HG03354 (cell line): ENCODE measurements at regions not wholly inside any gene's neighbourhood (a gene's known extent, or its start where the extent isn't known, plus 50 kb on each side); places are given as distances from the start of the nearest gene placed in this dataset.
"Not testable (repeated sequence)": the region's sequence is repeated elsewhere in the genome, so short reads cannot be mapped to it uniquely, and the experiment has no call there.

Experiments used
- ATAC-seq: cut with Tn5 transposase; IDR thresholded peaks from one replicate; pipeline ENCODE4 v1.9.1; 2021; ENCODE audit warnings: mild to moderate bottlenecking; ENCODE audit not compliant: unreplicated experiment, poor library complexity, severe bottlenecking

DNA sequence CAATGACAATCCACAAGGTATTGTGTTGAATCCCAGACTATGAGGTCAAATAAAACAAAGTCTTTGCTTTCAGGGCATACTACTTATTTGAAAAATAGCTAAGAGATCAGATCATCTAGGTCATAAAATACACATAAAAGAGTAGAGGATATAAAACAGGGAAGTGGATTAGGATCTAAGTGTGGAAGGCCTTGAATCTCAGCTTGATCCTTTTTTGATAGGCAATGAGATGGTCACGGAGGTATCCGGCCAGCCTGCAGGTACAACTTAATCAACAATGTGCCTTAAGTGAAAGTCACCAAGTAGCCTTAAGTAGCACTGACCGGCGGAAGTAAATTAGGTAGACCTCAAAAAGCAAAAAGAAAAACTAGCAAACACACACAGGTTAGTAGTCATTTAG lies 901.7 kb downstream of the KCNJ2 start:
- ATAC-seq, result no peak

DNA sequence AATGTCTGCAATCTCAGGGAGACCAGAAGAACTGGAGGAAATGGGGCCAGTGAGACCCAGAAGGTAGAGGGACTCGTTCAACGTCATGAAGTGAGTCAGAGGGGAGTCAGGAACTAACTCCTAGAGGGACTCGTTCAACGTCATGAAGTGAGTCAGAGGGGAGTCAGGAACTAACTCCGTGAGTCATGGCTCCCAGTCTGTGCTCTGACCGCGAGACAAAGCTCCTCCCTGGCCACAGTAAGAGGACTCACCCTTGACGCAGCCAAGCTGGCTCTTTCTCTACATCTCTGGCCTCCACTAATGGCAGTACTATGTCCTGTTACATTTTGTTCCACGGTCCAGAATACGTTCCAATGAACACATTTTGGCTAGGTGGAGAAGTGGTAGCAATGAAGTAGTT lies 902.5 kb downstream of the KCNJ2 start:
- no peak for ATAC-seq

DNA sequence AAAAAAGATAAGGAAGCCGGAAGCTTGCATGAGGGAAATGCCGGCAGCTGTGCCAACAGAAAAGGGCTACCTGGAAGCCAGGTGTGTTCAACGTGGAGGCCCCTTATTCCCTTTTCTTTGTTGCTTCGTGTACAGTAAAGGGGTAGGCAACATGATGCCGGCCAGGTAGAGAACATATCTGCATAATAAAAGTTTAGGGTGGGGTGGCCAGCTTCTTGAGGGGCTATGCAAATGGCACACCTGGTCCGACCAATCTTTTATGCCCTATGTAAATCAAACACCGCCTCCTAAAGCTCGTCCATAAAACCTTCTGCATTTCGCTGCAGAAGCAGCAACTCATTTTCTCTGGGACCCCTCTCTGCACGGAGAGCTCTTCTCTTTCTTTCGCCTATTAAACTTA lies 911.6 kb downstream of the KCNJ2 start:
- no peak for ATAC-seq

DNA sequence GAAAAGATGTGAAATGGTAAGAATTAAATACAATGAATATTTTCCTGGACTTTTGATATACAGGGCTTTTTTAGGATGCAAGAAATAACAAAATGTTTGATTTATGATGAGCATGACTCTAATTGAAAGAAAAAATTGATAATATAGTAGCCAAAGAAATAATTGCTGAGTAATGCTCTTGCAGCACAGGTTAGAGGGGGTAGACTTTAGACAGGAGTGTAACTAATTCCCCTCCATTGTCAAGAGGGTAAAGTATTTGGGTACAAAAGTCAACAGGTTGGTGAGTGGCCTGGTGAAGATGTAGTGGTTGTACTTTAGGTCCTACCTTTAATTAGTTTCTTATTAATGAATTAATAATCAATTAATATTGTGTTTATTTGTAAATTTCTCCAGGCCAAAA lies 912.3 kb downstream of the KCNJ2 start:
- ATAC-seq, result no peak

DNA sequence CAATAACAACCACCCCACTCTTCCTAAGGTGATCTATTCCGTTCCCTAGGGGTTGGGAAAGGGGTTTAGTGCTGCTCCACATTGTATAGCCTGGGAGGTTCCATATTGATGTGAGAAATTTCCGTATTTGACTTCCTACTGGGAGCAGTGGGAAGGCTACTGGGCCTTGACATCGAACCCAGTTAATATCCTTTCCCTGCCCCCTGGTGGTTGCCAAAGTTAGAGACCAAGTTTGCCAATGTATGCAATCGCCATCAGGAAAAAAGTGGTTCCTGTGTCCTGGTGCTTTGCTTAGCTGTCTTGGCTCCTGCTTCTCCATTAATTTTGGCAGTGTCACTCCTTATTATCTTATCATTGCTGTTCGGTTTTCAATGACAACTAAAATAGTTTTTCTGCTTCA lies 914.9 kb downstream of the KCNJ2 start:
- ATAC-seq, result no peak

DNA sequence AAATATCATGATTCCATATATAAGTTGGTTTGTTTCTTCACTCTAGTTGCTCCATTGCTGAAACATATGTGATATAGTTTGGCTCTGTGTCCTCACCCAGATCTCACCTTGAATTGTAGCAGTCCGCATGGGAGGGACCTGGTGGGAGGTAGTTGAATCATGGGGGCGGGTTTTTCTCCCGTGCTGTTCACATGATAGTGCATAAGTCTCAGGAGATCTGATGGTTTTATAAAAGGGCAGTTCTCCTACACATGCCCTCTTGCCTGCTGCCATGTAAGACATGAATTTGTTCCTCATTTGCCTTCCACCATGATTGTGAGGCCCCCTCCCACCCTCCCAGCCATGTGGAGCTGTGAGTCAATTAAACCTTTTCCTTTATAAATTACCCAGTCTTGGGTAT lies 915.5 kb downstream of the KCNJ2 start:
- no peak for ATAC-seq

DNA sequence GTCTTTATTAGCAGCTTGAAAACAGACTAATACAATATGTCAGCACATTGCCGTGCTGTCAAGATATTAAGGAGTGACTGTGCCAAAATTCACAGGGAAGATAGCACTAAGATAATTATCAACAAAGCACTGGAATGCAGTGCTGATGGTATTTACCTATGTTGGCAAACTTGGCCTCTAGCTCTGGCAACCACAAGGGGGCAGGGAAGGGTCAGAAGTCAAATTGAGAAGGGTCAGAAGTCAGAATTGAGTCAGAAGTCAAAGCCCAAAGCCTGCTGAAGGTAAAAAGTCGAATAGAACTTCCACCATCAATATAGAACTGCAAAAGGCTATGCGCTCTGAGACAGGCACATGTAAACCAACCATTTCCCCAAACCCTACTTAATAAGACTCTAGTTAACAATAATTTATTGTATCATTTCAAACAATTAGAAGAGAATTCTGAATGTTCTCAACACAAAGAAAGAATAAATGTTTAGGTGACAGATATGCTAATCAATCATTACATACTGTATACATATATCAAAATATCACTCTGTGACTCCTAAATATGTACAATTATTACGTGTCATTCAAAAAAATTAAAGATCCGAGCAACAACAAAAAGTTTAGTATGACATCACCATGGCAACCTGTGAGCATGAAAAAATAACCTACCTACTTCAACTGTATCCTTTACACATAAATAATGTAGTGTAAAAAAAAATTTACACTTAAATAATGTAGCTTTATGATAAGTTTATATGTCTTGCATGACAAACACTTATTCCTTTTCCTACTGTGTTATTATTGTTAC lies 916.1 kb downstream of the KCNJ2 start:
- no peak for ATAC-seq

DNA sequence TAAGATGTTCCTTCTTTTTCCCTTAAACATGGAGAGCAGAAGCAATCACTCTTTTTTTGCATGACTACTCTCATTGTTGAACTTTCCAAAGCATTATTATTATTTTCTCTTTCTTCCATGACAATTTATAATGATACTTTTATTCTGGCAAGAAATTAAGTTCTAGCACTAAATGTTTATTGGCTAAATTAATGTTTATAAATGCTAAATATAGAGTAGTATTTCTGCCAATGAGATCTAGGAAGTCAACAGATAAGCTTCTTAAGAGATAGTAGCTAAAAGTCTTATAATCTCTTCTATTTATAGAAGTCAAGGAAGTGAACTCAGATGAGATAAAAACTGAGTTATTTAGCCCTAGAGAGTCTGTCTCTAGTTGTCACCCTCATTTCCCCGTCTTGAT lies 920.1 kb downstream of the KCNJ2 start:
- no peak for ATAC-seq

DNA sequence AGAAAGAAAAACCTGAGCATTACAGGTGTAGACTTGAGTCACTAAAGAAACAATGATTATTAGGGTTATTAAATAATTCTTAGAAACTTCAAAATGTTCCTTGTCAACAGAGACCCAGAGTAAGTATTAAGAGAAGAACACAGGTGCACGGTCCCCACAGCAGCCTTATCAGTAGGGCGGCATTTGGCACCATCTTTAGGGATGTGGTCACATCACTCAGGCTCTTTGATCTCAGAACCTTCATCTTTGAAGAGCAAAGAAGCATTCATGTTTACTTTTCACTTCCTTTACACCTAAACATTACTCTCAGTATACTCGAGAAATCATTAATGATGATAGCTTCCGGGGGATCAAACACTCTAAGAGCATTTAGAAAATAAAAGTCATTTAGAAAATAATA lies 928.7 kb downstream of the KCNJ2 start:
- no peak for ATAC-seq

DNA sequence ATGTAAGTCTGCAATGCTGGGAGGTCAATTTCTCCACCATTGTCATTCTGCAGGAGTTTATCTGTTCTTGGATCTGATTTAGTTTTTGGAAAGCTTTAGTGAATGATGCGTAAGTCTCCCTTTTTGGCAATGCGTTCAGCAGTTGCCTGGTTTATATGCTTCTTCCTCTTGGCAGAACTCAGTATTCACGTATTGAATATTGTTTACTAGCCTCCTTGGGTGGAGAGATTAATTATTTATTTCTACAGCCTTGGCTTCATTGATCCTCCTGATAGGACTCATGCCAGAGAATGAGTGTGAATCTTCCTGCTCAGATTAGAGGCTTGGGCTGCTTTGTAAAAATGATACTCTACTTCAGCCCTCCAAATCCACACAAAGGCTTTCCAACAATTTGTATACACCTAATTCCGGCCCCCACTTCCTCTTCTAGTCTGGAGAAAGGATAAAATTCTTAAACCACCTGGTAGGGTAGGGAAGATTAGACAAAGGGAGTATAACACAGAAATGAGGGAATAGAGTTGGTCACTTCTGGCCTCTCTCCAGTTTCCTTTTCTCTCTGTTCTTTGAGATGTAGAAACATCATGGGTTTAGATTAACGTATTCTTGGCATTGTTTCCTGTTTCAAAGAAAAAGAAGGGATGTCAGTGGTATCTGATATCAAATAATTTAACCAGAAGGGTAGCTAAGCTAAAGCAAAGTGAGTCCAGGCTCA lies 929.8 kb downstream of the KCNJ2 start:
- ATAC-seq, result no peak

DNA sequence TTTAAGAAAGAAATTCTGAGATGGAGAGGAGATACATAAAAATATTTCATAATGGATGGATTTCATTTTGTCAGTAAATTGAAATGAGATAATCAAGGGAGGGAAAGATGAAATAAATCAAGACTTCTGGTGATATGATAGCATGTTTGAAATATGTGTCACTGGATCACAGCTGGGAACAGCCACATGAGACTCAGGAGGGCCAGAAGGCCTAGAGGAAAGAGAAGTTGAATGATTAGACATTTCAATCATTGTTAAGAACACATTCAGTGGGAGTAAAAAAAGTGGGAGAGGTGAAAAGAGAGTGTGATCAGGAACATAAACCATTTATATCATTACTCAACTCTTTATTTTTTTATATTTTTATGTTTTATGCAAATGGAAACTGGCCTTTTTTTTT lies 933.4 kb downstream of the KCNJ2 start:
- ATAC-seq, result no peak

DNA sequence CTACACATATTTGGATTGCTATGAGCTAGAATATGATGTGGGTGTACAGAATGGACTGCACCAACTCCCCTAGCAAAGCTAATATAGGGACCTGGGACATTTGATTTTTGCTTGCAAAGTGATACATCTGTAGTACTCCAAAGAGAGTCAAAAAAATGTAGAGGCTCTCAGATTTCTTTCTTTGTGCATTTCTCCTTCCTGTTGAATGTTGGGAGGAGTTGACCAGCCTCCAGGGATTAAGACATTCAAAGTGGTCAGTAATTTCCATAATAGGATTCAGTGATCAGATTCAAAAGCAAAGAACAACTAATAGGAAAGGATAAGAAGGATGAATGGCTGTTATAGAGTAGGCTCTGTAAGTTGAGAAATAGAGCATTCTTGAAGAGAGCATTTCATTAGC lies 934.9 kb downstream of the KCNJ2 start:
- no peak for ATAC-seq

DNA sequence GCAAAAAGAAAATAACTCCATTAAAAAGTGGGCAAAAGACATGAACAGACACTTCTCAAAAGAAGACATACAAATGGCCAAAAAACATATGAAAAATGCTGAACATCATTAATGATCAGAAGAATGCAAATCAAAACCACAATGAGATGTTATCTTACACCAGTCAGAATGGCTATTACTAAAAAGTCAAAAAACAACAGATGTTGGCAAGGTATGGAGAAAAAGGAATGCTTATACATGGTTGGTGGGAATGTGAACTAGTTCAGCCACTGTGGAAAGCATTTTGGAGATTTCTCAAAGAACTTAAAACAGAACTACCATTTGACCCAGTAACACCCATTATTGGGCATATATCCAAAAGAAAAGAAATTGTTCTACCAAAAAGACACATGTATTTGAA lies 936.7 kb downstream of the KCNJ2 start:
- not testable (repeated sequence) for ATAC-seq

DNA sequence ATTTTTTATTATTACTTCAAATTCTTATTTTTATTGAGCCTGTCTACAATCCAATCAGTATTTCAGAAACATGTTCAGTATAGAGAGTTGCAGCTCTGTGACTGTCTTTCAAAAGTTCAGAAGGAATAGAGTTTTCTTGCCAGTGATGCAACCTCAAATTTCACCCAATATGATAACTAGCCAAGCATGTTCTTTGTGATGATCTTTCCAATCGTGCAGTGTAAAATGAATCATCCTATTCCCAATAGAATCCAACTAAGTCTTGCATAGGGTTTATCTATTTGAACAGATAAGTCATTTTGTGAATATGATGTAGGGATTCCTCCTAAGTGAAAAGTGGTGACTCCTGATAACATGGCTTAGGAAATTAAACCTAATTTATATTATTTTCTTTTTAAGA lies 937.8 kb downstream of the KCNJ2 start:
- no peak for ATAC-seq

DNA sequence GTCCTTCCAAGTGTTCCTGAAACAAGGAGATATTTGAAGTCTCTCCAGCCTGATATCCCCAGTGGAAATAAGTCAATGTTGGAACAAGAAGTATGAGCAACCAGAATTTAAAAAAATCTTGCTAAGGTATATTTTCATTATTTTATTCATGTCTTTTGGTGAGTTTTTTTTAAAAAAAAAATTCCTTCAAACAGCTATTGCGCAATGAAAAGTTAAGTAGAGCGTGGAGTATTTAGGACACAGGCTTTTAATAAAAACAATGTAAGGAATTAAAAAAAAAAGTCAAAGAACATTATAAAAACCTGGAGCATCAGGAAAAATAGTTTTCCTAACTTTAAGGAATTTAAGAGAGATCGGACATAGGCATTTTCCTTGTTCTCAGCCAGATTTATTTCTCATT lies 940.4 kb downstream of the KCNJ2 start:
- no peak for ATAC-seq

DNA sequence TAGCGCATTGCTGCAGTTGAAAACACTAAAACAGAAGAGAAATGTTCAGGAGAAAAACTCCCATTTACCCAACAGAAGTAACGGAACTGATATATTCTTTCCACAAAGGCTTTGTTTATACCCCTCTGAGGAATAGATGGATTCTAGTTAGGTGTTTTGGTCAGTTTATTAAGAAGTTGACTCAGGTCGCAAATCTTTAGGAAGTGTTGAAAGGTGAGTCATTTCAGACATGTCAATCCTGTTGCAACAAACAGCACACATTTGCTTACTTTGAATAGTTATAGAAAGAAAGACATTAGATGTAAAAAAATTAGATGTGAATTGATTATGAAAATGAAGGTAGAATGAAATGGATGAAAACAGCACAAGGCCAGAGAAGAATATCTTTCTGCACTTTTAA lies 941.0 kb downstream of the KCNJ2 start:
- no peak for ATAC-seq

DNA sequence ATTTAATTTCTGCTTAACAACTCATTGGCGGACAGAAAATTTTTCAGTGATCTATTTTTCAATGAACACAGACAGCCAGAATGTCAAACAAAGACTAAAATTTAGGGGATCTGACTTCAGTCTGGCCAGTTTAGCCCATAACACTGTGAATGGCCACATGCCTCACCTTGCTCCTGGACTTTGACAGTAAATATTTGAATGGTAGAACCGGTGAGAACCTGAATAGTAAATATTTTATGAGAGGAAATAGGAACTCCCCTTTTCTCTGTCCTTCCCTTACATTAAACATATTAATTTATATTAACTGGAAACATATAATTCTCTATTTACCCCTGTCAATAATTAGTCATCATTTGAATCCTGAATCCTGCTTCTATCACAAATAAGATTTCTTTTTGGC lies 942.1 kb downstream of the KCNJ2 start:
- ATAC-seq, result no peak

DNA sequence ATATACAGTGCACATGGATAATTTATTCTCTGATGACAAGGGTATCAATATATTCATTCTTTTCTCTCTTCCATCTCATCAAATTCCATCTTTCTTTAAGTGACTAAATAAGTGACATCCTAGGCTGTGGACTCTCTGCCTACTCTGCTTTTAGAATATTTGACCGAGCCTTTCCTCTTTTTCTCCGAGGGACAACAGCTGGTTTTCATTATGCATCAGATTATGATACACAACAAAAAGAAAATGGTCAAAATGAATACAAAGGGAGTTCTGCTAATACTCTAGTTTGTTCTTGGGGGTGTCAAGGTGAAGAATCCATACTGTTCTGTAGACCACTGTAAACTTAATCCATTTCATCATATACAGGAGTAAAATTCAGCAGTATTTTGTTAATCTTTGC lies 942.6 kb downstream of the KCNJ2 start:
- ATAC-seq, result no peak

DNA sequence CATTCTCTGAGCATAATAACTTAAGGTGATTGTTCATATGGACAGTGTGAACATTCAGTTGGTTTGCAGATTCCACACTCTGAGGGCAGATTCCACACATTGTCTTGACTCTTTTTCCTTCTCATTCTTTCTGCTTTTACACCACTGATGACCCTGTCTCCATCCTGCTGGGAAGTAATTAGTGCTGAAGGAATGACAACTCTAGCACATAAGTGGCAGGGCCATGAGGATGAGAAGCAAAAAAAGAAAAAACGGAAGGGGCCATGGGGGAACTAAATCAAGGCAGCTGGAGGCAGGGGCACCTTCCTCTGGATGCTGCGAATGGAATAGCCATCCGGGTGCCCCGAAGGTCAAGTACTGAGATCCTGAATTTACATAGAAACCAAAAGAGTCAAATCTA lies 944.0 kb downstream of the KCNJ2 start:
- ATAC-seq, result no peak

DNA sequence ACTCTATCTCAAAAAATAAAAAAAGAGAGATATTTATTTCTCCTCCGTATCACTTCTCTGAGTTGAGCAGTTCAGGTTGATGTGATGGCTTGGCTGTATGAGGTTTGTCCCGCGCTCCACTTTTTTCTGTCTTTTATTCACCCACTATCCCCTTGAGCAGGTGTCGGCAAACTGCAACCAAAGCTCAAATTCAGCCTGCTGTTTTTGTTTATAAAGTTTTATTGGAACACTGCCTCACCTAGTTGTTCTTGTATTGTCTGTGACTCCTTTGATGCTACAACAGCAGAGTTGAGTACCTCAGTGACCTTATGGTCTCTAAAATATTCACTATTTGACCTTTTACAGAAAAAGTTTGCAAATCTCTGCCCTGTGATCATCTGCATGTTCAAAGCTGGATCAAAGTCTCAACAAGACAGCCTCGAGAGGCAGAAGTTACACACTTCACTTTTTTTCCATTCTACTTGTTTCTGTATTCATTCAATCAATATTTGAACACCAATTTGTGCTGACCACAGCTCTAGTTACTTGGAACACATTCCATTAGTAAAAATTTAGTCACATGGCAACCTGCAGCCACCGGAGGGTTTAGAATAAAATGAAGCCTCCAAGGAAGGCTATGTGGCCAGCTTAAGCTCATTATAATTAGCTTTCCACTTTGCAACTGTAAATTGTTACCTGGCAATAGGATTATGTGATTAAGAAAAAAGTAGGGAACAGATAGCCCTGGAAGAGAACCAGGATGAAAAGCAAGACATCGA lies 945.8 kb downstream of the KCNJ2 start:
- no peak for ATAC-seq

DNA sequence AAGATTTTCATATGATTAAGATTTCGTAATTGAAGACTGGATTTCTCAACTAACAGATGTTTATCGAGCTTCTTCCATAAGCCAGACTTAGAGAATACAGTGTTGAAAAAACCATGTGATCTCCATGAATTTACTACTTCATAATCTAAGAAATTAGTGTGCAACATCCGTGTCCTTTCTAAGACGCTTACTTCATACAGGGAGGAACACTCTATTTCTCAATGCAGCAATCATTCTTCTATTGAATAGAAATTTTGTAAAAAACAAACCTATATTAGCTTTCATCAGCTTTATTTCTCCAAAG lies 946.3 kb downstream of the KCNJ2 start:
- ATAC-seq, result no peak
